GM23338 (cell line): ENCODE measurements at regions not wholly inside any gene's neighbourhood (a gene's known extent, or its start where the extent isn't known, plus 50 kb on each side); places are given as distances from the start of the nearest gene placed in this dataset.

Experiments used
- ATAC-seq: fragments of 200-7000 bp; cut with Tn5 transposase; 3 replicates; pipeline ENCODE4 v1.9.1; 2020
- DNase-seq: peaks from one replicate; pipeline ENCODE4 v3.0.0-alpha.2; 2015; ENCODE audit warnings: low spot score
- H2AFZ ChIP-seq: fragments of 200-600 bp; sonication (generic); 2 replicates; pipeline ENCODE4 v1.8.0; 2016; ENCODE audit warnings: antibody characterized with exemption, mild to moderate bottlenecking, moderate library complexity
- H3F3A ChIP-seq: fragments of 200-600 bp; sonication (generic); replicated peaks from 2 replicates; pipeline ENCODE4 v1.8.0; 2017; ENCODE audit warnings: antibody characterized with exemption, mixed run types, low read depth
- H3K27ac ChIP-seq: fragments of 200-600 bp; sonication (generic); 2 replicates; pipeline ENCODE4 v1.6.1; 2016; ENCODE audit warnings: low read depth
- H3K27me3 ChIP-seq: fragments of 200-600 bp; sonication (generic); 2 replicates; pipeline ENCODE4 v1.8.0; 2016; ENCODE audit warnings: mild to moderate bottlenecking, mixed run types, moderate library complexity; ENCODE audit not compliant: insufficient read depth
- H3K36me3 ChIP-seq: fragments of 200-600 bp; sonication (generic); 2 replicates; pipeline ENCODE4 v1.8.0; 2016; ENCODE audit warnings: mild to moderate bottlenecking; ENCODE audit not compliant: insufficient read depth
- H3K4me1 ChIP-seq: fragments of 200-600 bp; sonication (generic); 2 replicates; pipeline ENCODE4 v1.8.0; 2016; ENCODE audit warnings: mild to moderate bottlenecking, moderate library complexity; ENCODE audit not compliant: insufficient read depth
- H3K4me2 ChIP-seq: fragments of 200-600 bp; sonication (generic); 2 replicates; pipeline ENCODE4 v1.7.1; 2017; ENCODE audit warnings: mixed run types
- H3K4me3 ChIP-seq: fragments of 200-600 bp; sonication (generic); 2 replicates; pipeline ENCODE4 v1.6.1; 2016; ENCODE audit warnings: mixed run types
- H3K79me2 ChIP-seq: fragments of 200-600 bp; sonication (generic); replicated peaks from 2 replicates; pipeline ENCODE4 v1.8.0; 2017; ENCODE audit warnings: mild to moderate bottlenecking; ENCODE audit not compliant: insufficient read depth
- H3K9me2 ChIP-seq: fragments of 200-600 bp; sonication (generic); 2 replicates; pipeline ENCODE4 v1.8.0; 2017; ENCODE audit not compliant: insufficient read depth
- H4K20me1 ChIP-seq: fragments of 200-600 bp; sonication (generic); replicated peaks from 2 replicates; pipeline ENCODE4 v1.8.0; 2017; ENCODE audit warnings: mild to moderate bottlenecking; ENCODE audit not compliant: insufficient read depth
- H3K27ac Mint-ChIP-seq: 2 replicates; pipeline ENCODE4 v1.8.0; 2020; ENCODE audit warnings: inconsistent platforms, mild to moderate bottlenecking, moderate library complexity, mixed read lengths
- H3K27me3 Mint-ChIP-seq: 3 replicates; pipeline ENCODE4 v1.8.0; 2022; ENCODE audit warnings: low read depth, mild to moderate bottlenecking, moderate library complexity, mixed read lengths, inconsistent platforms; ENCODE audit not compliant: insufficient read depth, poor library complexity
- H3K36me3 Mint-ChIP-seq: 3 replicates; pipeline ENCODE4 v1.8.0; 2021; ENCODE audit warnings: low read depth, mild to moderate bottlenecking, inconsistent platforms, moderate library complexity, mixed read lengths
- H3K4me1 Mint-ChIP-seq: 3 replicates; pipeline ENCODE4 v1.8.0; 2020; ENCODE audit warnings: mild to moderate bottlenecking, inconsistent platforms, mixed read lengths
- H3K4me3 Mint-ChIP-seq: 3 replicates; pipeline ENCODE4 v1.8.0; 2021; ENCODE audit warnings: moderate library complexity, mild to moderate bottlenecking, inconsistent platforms, mixed read lengths
- H3K9me3 Mint-ChIP-seq: 3 replicates; pipeline ENCODE4 v1.8.0; 2020; ENCODE audit warnings: moderate library complexity, mild to moderate bottlenecking, inconsistent platforms, mixed read lengths
- CREB1 ChIP-seq: fragments of 250-450 bp; sonication (Bioruptor Pico); IDR thresholded peaks from 2 replicates; pipeline ENCODE4 v1.5.0; 2020; ENCODE audit warnings: low read depth, mild to moderate bottlenecking, moderate library complexity
- CTCF ChIP-seq, 2 experiments: fragments of 200-600 bp in 1 of 2; sonication (generic) in 1 of 2; conservative IDR thresholded peaks; 2 replicates each; pipeline versions ENCODE4 v1.5.1 to v1.6.1; 2016 to 2017; ENCODE audit warnings: antibody characterized with exemption in 2 of 2, low read depth in 2 of 2, mild to moderate bottlenecking in 2 of 2, moderate library complexity in 1 of 2
- ETS1 ChIP-seq: IDR thresholded peaks from 2 replicates; pipeline ENCODE4 v1.6.1; 2016; ENCODE audit warnings: antibody characterized with exemption
- EZH2 ChIP-seq: fragments of 200-600 bp; sonication (generic); IDR thresholded peaks from one replicate; pipeline ENCODE4 v1.8.0; 2017; ENCODE audit warnings: antibody characterized with exemption, mild to moderate bottlenecking, low read depth; ENCODE audit not compliant: unreplicated experiment
- EZH2phosphoT487 ChIP-seq: fragments of 200-600 bp; sonication (generic); IDR thresholded peaks from one replicate; pipeline ENCODE4 v1.8.1; 2018; ENCODE audit warnings: antibody characterized with exemption; ENCODE audit not compliant: unreplicated experiment
- JUNB ChIP-seq: IDR thresholded peaks from one replicate; pipeline ENCODE4 v1.6.1; 2016; ENCODE audit warnings: antibody characterized with exemption; ENCODE audit not compliant: unreplicated experiment
- NANOG ChIP-seq: IDR thresholded peaks from 2 replicates; pipeline ENCODE4 v1.6.1; 2016; ENCODE audit warnings: antibody characterized with exemption, borderline replicate concordance
- POLR2AphosphoS5 ChIP-seq: IDR thresholded peaks from 2 replicates; pipeline ENCODE4 v1.6.1; 2016; ENCODE audit warnings: antibody characterized with exemption, low read depth
- REST ChIP-seq: IDR thresholded peaks from one replicate; pipeline ENCODE4 v1.6.1; 2018; ENCODE audit warnings: antibody characterized with exemption; ENCODE audit not compliant: unreplicated experiment
- STAT1 ChIP-seq: IDR thresholded peaks from one replicate; pipeline ENCODE4 v1.6.1; 2016; ENCODE audit warnings: antibody characterized with exemption; ENCODE audit not compliant: unreplicated experiment
- ZNF114 ChIP-seq: fragments of 250-450 bp; sonication (Bioruptor Pico); IDR thresholded peaks from 2 replicates; pipeline ENCODE4 v1.5.0; 2020; ENCODE audit warnings: mild to moderate bottlenecking, moderate library complexity
- ZNF331 ChIP-seq: fragments of 250-450 bp; sonication (Bioruptor Pico); IDR thresholded peaks from 2 replicates; pipeline ENCODE4 v1.5.0; 2020; ENCODE audit warnings: low read depth, mild to moderate bottlenecking, moderate library complexity
- ZNF462 ChIP-seq: fragments of 250-450 bp; sonication (Bioruptor Pico); IDR thresholded peaks from 2 replicates; pipeline ENCODE4 v1.5.0; 2020; ENCODE audit warnings: mild to moderate bottlenecking, moderate library complexity

GRCh38 chr18:60962625-60963024 lies 370.6 kb upstream of the CDH20 start:
- Mint-ChIP-seq H3K27ac (no peak overlapping the region), H3K9me3 (no peaks in the 10 kb centered on the region; the same call in 2 of the 3 replicates), H3K27me3 (no peaks in the 10 kb centered on the region), H3K4me1 (no peaks in the 10 kb centered on the region), H3K4me3 (no peak overlapping the region), H3K36me3 (no peaks in the 10 kb centered on the region; the same call in 2 of the 3 replicates)
- Histone ChIP-seq H3K27me3 (no peaks in the 10 kb centered on the region), H2AFZ (no peak overlapping the region), H3F3A (no peaks in the 10 kb centered on the region), H3K4me3 (no peak overlapping the region), H3K36me3 (no peaks in the 10 kb centered on the region), H3K4me1 (no peaks in the 10 kb centered on the region), H3K79me2 (no peaks in the 10 kb centered on the region), H3K9me2 (no peaks in the 10 kb centered on the region), H3K4me2 (no peak overlapping the region), H4K20me1 (no peaks in the 10 kb centered on the region), H3K27ac (no peak overlapping the region)
- TF ChIP-seq NANOG (no peak), POLR2AphosphoS5 (no peak), ZNF462 (CRISPR knock-in tag) (no peak), JUNB (no peak), ETS1 (no peak), REST (no peak), ZNF331 (no peak), EZH2phosphoT487 (no peak), CTCF (conservative IDR thresholded peaks at IDR 0.05; ENCODE audit: low read depth in 2 of 2) (no peak), CREB1 (CRISPR knock-in tag) (no peak), STAT1 (no peak), EZH2 (no peak), ZNF114 (no peak)
- DNase-seq (no peak), ATAC-seq (no peak)
